ENCODE measurements at regions not wholly inside any gene's neighbourhood (a gene's known extent, or its start where the extent isn't known, plus 50 kb on each side); places are given as distances from the start of the nearest gene placed in this dataset.

- DNase-seq = no peak
- 20% methylated on average over 5 of the region's 5 CpGs for WGBS (ENCODE audit: low lambda C conversion rate)
- Histone ChIP-seq H3K9ac (no peak overlapping the region), H3K79me2 (ENCODE audit: insufficient read depth) (no peaks in the 10 kb centered on the region), H3K36me3 (replicated peaks in 1 of 2; ENCODE audit: control insufficient read depth in 1 of 2, insufficient read depth in 2 of 2, low read length in 1 of 2) (no peaks in the 10 kb centered on the region), H3K9me3 (no peaks in the 10 kb centered on the region), H3K4me3 (ENCODE audit: low read depth in 2 of 2, low read length in 1 of 2) (no peak overlapping the region), H3K9me2 (no peaks in the 10 kb centered on the region), H3K4me2 (no peak overlapping the region), H3K27ac (ENCODE audit: low read depth in 2 of 2, low read length in 1 of 2) (no peak overlapping the region), H2AFZ (ENCODE audit: low read depth) (no peak overlapping the region), H3K4me1 (ENCODE audit: control insufficient read depth in 1 of 2, insufficient read depth in 2 of 2, low read depth in 1 of 2, low read length in 1 of 2) (no peaks in the 10 kb centered on the region), H3K27me3 (ENCODE audit: insufficient read depth) (no peaks in the 10 kb centered on the region), H4K20me1 (ENCODE audit: insufficient read depth) (no peaks in the 10 kb centered on the region), H3F3A (replicated peaks; ENCODE audit: insufficient read depth) (no peaks in the 10 kb centered on the region)
- POLR2A ChIA-PET = no interaction called here
- CTCF ChIA-PET = no interaction called here
- TF ChIP-seq MXI1 (IDR thresholded peaks at IDR 0.05; ENCODE audit: low read depth, low read length) (no peak), CTCF (IDR thresholded peaks at IDR 0.05) (no peak), FOSL2 (IDR thresholded peaks at IDR 0.05; ENCODE audit: borderline replicate concordance, low read depth) (no peak), RFX5 (IDR thresholded peaks at IDR 0.05; ENCODE audit: low read length) (no peak), GABPA (IDR thresholded peaks at IDR 0.05; ENCODE audit: low read depth) (no peak), YY1 (IDR thresholded peaks at IDR 0.05; ENCODE audit: low read depth) (no peak), TAF1 (IDR thresholded peaks at IDR 0.05; ENCODE audit: borderline replicate concordance, low read depth, low read length) (no peak), ZBTB33 (IDR thresholded peaks at IDR 0.05; ENCODE audit: borderline replicate concordance, low read depth) (no peak), MEF2A (IDR thresholded peaks at IDR 0.05; ENCODE audit: borderline replicate concordance, low read depth) (no peak), IRF3 (IDR thresholded peaks at IDR 0.05; ENCODE audit: low read depth, low read length) (no peak), POLR2AphosphoS5 (IDR thresholded peaks at IDR 0.05; ENCODE audit: low read depth, low read length) (no peak), NFIC (IDR thresholded peaks at IDR 0.05; ENCODE audit: borderline replicate concordance) (no peak), CHD2 (IDR thresholded peaks at IDR 0.05; ENCODE audit: low read length, partially characterized antibody) (no peak), MAX (IDR thresholded peaks at IDR 0.05; ENCODE audit: low read depth) (no peak), REST (IDR thresholded peaks at IDR 0.05; ENCODE audit: low read depth, low read length) (no peak), USF2 (IDR thresholded peaks at IDR 0.05; ENCODE audit: borderline replicate concordance, low read depth, low read length) (no peak), EZH2phosphoT487 (IDR thresholded peaks at IDR 0.05; ENCODE audit: borderline replicate concordance, low read depth) (no peak), FOXJ3 (CRISPR knock-in tag; IDR thresholded peaks at IDR 0.05) (no peak)
These were observed 236.8 kb upstream of the RREB1 start for GRCh38 chr6:6870921-6871320.

Measured in SK-N-SH (cell line).